ENCODE measurements at regions not wholly inside any gene's neighbourhood (a gene's known extent, or its start where the extent isn't known, plus 50 kb on each side); places are given as distances from the start of the nearest gene placed in this dataset.

GRCh38 chr3:106182950-106183511 lies 314.2 kb upstream of the CBLB start:
- DNase-seq (no peak), ATAC-seq (no peak), FAIRE-seq (no peak)
- intact Hi-C loops (cut with DNase I) = no loop called here
- TF ChIP-seq CTCF (IDR thresholded peaks at IDR 0.05) = no peak
- Histone ChIP-seq H3K27me3 (no peaks in the 10 kb centered on the region), H3K4me3 (no peak overlapping the region), H3K36me3 (no peaks in the 10 kb centered on the region), H3K4me1 (no peaks in the 10 kb centered on the region), H3K9me3 (no peaks in the 10 kb centered on the region), H3K27ac (no peak overlapping the region)
- 54 to 71% methylated on average over 5 of the region's 5 CpGs for WGBS, 2 donors

- Histone ChIP-seq H3K4me1 (no peaks in the 10 kb centered on the region), H3K36me3 (no peaks in the 10 kb centered on the region), H3K27ac (no peak overlapping the region), H3K9me3 (no peaks in the 10 kb centered on the region), H3K27me3 (no peaks in the 10 kb centered on the region), H3K4me3 (no peak overlapping the region)
- no peak for TF ChIP-seq CTCF (IDR thresholded peaks at IDR 0.05)
- FAIRE-seq (no peak), DNase-seq (no peak), ATAC-seq (no peak)
- intact Hi-C loops (cut with DNase I) = no loop called here
- WGBS, 2 donors = 38 to 49% methylated on average over 1 of the region's 1 CpG
Measured at GRCh38 chr3:106183762-106184391, 315.1 kb upstream of the CBLB start.

- DNase-seq = no peak
- H3K4me3 ChIP-seq = no peak overlapping the region
- 58 to 78% methylated on average over 4 of the region's 4 CpGs for WGBS, 2 donors
- H3K27ac ChIP-seq = no peak overlapping the region
- H3K27me3 ChIP-seq = no peaks in the 10 kb centered on the region
- intact Hi-C loops (cut with DNase I) = no loop called here
- FAIRE-seq = no peak
- H3K4me1 ChIP-seq = no peaks in the 10 kb centered on the region
- H3K36me3 ChIP-seq = no peaks in the 10 kb centered on the region
- H3K9me3 ChIP-seq = no peaks in the 10 kb centered on the region
- no peak for TF ChIP-seq CTCF (IDR thresholded peaks at IDR 0.05)
- no peak for ATAC-seq
Measured at GRCh38 chr3:106184540-106185457, 316.0 kb upstream of the CBLB start.

- no peak for TF ChIP-seq CTCF (IDR thresholded peaks at IDR 0.05)
- H3K36me3 ChIP-seq = no peaks in the 10 kb centered on the region
- DNase-seq (no peak), FAIRE-seq (no peak), ATAC-seq (no peak)
- no peaks in the 10 kb centered on the region for H3K27me3 ChIP-seq
- H3K27ac ChIP-seq = no peak overlapping the region
- no peaks in the 10 kb centered on the region for H3K4me1 ChIP-seq
- H3K9me3 ChIP-seq = no peaks in the 10 kb centered on the region
- intact Hi-C loops (cut with DNase I) = no loop called here
- H3K4me3 ChIP-seq = no peak overlapping the region
- 51 to 66% methylated on average over 2 of the region's 2 CpGs for WGBS, 2 donors
Measured at GRCh38 chr3:106185949-106186348, 317.1 kb upstream of the CBLB start.

All from pancreas (tissue), 10 donors.